CD4-positive, alpha-beta T cell treated with Interleukin-15 for 4 hours (primary cell): ENCODE measurements at regions not wholly inside any gene's neighbourhood (a gene's known extent, or its start where the extent isn't known, plus 50 kb on each side); places are given as distances from the start of the nearest gene placed in this dataset.

Experiments
- DNase-seq: peaks from one replicate; pipeline ENCODE4 v3.0.0-alpha.2; 2020; ENCODE audit warnings: low spot score

DNA sequence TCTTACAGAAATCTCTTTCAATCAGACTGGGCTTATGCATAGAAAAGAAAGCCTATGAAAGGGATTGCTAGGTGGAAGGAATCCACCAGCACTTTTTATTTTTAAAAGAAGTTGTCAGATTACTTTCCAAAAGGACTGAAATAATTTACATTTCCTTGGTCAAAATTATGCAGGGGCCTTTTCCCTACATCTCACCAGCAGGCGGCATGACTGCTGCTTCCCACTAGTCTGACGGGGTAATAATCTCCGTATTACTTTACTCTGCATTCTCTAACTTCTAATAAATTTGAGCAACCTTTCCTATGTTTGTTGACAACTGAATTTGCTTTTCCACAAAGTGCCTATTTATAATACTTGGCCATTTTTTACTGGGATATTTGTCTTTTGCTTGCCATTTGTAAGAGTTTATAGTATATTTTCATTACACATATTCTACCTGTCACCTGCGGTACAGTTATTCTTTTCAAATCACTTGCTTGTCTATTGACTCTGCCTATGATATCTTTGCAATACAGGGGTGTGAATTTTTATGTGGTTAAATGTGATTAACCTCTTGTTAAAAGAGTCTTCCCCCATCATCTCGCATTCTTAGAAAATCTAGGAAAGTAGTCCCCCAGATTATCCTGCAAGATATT is 51.9 kb upstream of the USP47 start:
- no peak for DNase-seq

DNA sequence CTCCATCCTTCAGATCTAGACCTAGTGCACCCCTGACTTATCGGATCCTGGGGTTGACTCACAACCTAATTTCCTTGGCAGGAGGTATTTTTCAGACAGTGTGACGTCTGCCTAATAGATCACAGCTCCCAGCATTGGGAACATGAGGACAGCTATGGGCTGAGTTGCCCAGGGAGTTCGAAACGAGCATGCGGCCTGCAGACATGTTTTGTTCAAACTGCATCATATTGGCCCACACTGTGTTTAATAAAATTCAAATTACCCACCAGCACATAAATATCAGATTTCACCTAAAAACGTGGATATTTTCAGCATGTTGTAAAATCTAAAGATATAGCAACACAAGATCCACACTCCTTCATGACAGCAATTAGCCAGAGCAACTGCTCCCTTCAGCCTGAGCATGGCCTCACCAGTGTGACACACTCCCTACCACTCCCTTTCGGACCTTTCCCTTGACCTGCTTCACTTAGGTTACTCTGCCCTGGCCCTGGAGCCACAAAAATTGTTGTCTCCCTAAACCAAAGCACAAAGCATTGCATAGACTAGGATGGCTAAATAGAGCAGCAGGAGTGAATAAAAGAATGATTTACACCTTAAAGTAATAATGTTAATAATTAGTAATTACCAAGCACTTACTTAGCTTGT is 53.6 kb upstream of the USP47 start:
- DNase-seq = no peak

DNA sequence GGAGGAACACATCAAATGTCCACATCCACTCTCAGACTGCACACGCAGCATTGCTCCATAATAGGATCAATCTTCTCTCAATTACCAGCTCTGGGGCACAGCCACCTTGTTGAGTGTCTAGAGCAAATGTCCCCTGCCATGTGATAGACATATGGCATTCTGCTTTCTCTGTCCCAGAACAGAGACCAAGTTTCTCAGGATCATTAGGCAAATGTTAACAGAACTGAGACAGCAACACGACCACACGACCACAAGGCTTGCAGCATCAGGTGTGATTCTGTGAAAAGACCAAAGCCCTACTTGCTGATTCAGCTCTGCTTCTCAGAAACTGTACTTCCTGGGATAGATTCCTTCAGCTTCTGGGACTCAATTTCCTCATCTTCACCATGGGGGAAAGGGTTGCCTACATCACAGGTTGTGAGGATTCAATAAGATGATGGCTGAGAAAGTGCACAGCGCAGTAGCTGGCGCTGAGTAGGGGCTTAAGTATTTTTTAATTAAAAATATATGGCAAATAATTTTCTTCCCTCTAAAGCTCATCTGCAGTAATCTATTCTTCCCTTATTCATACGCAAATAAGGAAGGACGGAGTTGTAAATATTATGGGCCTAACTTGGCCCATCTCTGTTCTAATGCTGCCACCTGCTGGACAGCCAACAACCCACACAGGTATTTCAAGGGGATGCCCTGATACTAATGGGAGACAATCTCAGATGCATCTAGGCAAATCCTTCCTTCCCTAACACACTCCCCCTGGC is 54.3 kb upstream of the USP47 start:
- DNase-seq = peak; percentile 68

DNA sequence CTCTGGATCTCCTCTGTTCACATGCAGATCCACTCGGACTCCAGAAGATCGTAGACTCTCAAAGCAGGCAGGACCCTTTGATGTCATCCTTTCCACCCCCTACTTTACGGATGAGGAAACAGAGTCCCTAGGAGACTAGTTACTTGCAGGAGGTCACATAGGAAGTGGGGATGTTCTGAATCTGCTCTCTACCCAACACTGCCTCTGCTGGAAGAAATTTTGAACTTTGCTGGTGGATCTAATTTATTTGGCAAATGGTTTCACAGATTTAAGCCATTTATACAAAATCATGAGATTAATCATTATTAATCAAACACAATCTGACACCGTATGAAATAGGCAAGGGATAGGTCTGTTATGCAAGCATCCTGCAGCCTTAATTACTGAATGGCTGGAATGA is 55.0 kb upstream of the USP47 start:
- DNase-seq = no peak

DNA sequence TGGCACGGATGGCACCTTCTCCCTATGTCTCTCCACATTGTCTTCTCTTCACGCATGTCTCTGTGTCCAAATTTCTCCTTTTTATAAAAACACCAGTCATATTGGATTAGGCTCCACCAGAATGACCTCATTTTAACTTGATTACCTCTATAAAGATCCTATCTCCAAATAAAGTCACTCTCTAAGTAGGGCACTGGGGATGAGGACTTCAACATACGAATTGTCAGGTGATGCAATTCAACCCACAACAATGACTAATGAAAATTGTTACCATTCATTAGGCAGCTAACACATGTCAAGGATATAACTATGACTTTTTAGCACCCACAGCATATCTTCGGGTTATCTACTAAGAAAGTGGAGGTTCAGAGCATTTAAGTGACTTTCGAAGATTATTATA is 55.5 kb upstream of the USP47 start:
- DNase-seq = no peak

DNA sequence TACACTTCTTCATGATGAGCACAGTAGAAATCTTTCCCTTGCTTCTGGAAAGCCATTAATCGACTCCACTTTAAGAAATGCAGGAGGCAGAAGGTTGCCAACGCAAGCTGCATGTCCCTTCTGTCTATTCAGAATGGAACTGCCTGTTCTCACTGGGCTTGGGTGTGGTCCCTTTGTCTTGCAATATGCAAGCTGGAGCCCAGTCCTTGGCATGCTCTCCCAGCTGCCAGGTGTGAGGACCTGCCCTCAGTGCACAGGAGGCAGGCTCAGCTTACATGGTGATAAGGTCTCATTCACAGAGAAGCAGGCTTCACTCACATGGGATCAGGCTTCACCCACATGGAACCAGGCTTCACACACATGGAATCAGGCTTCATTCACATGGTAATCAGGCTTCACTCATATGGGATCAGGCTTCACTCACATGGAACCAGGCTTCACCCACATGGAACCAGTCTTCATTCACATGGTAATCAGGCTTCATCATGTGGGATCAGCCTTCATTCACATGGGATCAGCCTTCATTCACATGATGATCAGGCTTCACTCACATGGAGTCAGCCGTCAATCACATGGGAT is 59.2 kb upstream of the USP47 start:
- DNase-seq = no peak

DNA sequence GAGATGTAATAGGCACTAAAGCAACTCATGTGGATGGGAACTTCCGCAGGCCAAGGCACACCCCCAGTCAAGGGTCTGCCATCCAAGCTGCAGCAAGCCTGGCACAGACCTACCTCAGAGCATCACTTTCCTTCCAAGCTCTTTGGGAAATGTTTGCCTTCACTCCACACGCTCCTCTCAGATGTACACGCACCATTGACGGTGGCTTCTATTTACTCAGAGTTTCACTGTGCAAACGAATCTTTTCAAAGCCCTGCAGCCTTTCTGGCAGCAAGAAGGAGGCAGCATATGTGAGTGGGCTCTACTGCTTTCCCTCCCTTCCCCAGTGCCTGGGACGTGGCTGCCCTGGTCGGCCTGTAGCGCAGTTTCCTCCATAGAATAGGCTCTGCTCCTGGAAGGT is 60.9 kb upstream of the USP47 start:
- no peak for DNase-seq

DNA sequence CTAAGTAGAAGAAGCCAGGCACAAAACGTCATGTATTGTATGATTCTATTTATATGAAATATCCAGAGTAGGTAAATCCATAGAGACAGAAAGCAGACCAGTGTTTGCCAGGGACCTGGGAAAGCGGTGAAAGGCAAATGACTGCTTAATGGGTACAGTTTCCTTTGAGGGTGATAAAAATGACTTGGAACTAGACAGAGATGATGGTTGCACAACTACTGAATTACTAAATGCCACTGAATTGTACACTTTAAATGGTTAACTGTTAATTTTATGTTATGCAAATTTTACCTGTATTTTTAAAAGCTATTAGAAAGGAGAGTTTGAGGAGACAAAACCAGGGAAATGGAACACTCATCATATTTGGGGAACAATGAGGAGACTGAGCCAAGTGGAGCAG is 61.8 kb upstream of the USP47 start:
- DNase-seq = no peak

DNA sequence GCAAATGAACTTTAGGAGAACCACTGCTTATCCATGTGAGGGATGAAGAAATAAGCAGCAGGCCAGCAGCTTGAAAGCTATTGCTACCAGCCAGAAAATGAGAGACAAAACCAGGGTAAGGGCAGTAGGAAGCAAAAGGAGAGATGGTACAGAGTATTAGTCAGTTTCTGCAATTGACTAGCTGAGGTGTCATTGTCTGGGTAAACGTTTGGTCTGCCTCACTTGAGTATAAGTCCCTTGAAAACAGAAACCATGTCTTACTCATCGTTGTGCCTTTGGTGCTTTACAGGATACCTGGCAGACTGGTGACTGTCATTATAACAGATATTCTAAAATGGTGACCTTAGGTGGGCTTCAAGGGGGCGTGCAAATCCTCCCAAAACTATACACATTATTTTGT is 63.9 kb upstream of the USP47 start:
- DNase-seq = no peak

DNA sequence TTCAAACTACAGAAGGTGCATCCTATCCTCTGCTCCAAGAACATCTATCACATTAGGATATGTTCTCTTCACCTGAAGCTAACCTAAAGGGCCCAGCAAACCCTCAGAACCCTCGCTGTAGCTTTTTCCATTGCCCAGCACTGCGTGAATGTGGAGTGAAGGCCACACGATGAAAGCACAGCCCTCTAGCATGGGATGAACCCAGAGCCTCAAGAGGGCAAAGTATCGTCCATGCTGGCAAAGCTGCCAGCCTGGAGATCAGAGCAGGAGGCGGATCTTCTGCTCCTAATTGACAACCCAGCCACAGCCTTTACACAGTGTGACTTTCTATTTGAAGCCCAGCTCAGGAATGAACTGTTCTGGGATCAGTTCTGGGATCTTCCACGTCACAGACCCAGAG is 65.1 kb upstream of the USP47 start:
- DNase-seq = no peak

DNA sequence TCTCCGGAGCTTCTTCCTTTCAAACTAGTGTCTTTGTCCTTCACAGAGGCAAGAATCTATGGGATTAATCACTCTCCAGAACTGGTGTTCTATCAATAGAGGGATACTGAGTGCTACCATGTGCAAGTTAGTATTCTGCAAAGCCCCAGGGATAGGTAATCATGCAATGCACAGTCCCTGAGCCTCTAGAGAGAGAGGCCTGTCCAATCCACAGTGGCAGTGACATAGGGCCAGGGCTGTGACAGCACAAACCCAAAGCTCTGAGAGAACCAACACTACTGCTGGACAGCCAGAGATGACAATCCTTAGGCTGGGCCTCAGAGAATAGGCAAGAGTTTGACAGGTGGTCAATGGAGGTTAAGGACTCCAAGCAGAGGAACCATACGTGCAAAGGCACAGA is 66.8 kb upstream of the USP47 start:
- DNase-seq = no peak

DNA sequence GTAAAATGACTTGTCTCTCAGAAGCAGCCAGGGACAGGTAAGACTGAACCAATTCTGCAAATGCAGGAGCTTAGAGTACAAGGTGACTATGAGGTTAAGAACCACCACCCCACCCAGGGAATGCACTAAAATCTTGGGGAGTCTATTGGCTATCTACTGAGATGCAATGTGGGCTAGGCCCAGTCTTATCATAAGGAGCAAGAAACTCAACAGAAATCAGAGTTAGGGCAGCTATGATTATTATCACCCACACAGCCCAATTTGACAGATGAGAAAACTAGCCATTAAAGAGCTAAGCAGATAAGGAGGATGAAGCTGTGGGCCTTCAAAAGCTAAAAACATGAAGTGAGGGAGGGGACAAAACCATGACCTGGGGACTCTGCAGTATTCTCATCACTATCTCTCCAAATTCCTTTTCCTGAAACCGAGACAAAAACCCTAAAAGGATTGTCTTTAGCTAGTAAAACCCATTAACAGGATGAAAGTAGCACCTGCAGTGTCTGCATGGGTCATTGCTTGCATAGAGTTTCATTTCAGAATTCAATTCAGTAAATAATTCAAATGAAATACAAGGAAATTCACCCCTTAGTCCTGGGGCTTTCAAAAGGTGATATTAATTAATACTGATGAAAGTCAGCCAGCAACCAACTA is 68.8 kb upstream of the USP47 start:
- DNase-seq = no peak

DNA sequence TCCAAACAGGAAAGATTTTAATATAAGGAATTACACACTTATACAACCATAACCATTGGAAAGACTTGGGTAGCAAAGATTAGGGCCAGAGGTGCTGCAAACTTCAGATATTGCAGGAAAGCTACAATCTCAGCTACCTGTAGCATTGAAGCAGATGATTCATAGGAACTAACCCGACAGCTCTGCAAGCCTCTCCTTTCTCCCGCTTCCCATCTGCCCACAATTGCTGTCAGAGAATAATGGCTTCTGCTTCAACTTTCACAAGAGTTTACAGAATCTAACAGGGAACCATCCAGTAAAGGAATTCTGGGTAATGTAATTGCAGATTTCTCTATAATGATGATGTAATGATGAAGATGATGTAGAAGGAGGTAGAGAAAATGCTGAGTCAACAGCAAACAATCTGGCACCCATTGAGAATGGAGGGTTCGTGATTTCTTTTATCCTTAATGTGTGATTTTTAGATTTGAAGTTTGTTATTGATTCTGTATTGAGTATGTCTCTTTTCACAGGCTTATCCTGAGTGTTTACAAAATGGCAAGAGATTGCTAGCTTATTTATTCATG is 70.8 kb upstream of the USP47 start:
- DNase-seq = no peak

DNA sequence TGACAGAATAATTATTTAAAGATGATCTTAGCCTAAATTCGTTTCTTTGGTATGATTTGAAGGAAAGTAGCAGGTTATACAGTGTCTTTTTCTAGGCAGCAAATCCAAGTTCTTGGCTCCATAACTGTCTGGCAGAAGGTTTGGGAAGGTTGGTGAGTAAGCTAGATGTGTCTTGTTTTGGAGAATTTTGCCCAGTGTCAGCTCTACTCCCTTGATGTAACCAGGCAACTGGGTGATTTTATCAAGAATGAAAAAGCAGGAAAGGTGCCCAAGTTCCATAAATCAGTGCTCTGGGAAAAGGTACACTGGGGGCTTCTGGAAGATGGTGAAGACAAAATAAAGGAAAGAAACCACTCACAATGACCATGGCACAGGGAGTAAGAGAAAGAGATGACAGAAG is 71.5 kb upstream of the USP47 start:
- DNase-seq = no peak

DNA sequence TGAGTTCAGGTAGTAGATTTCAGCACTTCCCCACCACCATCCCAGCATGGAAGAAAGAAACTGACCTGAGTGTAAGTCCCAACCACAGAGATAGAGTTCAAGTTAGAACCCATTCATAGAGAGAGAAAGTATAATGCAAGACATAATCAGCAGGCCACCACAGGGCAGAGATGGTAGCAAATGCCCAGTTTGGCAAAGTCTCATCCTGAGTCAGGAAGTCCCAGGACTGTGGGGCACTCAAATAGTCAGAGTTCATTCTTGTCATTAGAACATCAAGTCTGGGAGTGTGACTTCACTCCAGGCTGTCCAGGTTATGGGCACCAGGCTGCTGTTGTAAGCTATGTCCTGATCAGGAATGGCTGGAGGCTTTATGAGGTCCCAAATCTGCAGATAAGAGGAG is 72.0 kb upstream of the USP47 start:
- no peak for DNase-seq

DNA sequence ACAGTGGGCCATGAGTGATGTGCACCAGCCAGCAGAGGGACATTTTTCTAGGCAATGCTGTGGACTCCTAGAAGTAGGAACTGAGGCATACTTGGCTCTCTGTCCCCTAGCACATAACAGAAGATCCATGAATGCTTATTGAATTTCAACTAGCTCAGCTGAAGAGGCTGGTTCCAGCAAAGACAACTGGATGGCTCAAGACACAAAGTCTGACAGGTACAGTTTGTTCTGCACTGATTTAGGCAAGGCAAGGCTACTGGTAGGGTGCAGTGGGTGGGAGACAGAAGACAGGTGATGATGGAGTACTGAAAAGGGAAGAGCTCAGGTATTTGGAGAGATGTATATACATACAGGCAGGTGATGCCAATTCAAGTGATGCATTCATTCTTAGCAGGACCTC is 72.4 kb upstream of the USP47 start:
- no peak for DNase-seq

DNA sequence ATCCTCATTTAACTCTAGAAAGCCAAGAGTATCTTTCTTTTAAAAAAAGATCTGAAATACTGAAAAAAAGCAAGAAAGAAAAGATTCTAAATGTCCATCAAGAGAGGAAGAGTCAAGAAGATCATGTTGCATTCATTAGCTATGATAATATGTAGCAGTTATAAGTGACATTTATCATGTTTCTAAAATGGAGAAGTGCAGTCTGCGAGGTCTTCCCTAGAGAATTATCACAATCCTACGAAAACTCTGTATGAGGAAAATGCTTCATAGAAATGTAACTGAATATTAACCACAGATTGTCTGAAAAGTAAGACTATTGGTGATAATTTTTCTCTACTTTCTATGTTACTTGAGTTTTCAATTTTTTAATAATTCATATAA is 77.4 kb upstream of the USP47 start:
- DNase-seq = no peak

DNA sequence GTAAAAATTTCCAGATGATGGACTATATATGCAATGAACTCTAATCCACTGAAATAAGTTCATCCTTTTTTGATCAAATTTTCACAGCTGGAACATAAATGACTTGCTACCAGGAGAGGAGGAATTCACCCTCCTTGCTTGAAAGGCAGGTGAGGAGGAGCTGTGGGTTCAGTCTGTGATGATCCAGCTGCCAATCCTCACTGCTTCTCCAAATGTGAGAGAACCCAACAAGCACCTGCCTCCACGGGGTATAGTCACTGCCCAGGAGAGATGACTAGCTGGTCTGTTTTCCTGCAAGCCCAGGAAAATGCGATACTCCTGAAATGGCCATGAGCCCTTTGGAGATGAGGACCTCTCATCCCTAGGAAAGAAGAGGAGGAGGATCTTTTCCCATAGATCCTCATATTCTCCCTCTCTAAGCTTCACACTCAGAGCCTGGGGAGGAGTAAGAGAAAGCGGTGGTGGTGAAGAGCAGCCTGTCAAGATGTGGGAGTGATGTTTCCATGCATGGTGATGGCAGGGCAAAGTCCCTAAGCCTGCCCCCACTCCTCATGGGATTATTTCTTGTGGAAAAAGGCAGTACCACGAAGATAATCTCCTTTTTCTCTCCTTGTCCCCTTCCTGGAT is 77.9 kb upstream of the USP47 start:
- no peak for DNase-seq

DNA sequence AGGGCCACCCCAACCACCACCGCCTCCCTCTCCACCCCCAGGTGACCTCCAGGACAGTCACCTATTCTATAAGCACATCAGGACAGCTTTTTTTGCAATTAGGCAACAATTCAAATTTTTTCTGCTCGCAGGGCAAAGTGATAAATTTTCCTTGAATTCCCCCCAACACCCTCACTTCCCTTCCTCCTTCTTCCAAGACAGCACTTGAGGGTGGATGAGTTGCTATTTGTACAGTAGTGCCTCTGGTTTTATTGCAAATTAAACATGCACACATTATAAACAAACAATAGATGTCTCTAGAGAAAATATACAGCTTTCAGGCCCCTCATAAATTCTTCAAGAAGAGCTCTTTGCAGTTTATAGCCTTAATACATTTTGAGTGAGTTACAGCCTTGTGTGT is 80.9 kb upstream of the USP47 start:
- no peak for DNase-seq

DNA sequence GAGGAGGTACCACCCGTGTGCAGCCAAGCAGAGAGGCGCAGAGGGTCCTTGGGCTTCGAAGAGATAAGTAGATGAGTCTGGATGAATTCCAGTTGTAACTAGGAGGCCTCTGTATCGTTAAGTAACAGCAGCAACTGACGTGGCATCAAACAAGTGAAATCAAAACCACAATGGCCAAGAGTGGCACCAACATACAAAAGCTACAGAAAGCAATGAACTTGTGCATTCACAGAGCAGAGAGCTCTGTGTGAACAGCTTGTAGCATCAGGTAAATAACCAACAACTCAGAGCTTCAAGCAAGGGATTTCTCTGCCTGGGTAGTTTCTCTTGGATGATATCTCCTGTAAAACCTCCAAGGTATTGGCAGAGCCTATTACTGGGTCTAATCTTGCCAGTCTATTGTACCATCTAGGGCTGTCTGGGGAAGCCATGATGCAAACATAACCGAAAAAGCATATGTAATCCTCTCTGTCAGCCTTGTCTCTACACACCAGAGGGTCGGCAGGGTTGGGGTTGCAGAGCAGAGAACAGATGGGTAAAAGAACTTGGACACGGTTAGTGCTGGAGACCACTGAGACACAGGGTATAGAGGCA is 83.1 kb upstream of the USP47 start:
- DNase-seq = no peak

DNA sequence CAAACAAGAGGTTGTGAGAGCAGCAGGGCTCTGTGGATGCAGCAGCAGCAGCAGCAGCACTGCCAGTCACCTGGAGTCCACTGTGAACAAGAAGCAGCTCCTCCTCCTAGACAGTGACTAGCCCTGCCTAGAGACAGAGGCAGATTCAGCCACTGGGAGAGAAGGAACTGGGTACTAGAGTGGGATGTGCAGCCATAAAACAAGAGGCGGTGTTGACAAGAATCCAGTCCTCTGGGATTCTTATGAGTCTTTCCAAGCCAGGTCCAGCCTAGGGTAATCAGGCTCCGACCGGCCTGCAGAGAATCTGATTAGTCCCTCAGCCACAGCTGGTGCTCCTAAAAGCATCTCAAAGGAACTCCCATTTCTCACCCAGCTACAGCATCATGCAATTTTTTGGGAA is 83.9 kb upstream of the USP47 start:
- DNase-seq = no peak

DNA sequence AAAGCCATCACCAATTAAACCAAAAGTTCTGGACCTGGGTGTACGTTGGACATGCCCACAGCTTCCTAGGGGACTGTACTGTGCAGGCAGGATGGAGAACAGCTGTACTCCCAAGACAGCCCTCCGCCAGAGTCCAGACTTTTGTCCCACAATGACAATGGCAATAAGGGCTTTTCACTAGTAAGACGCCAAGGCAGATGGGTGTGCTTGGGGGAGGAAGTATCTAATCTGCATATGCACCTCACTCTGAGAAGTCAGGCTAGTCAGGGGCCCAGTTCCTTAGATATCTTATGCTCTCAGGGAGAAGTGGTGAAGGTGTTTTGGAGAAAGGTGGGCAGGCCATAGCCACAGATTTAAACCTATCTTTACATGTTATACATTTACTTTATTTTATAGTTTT is 85.1 kb upstream of the USP47 start:
- no peak for DNase-seq
